H1 (cell line): ENCODE measurements at regions not wholly inside any gene's neighbourhood (a gene's known extent, or its start where the extent isn't known, plus 50 kb on each side); places are given as distances from the start of the nearest gene placed in this dataset.

ENCODE experiments used
- CTCF ChIA-PET: fragments of 300-600 bp; sonication (Branson Sonifier 250); formaldehyde crosslinking; loops from one replicate; lab custom pipeline; 2021; ENCODE audit not compliant: partially characterized antibody; lab: Charles Lee
- POLR2A ChIA-PET: fragments of 300-600 bp; sonication (Branson Sonifier 250); formaldehyde crosslinking; loops from one replicate; lab custom pipeline; 2021; ENCODE audit warnings: inconsistent platforms; ENCODE audit not compliant: partially characterized antibody; lab: Charles Lee
- DNase-seq, 2 experiments: peaks; one replicate each; pipeline versions ENCODE4 v3.0.0 to v3.0.0-alpha.2; 2010 to 2022; ENCODE audit warnings: low spot score in 2 of 2, low read depth in 1 of 2, mixed read lengths in 1 of 2
- FAIRE-seq: peaks from 2 replicates; lab custom pipeline; 2011; peaks lifted over from hg19 to GRCh38; lab: Jason Lieb, UNC
- H2AFZ ChIP-seq: 2 replicates; pipeline ENCODE4 v1.8.1; 2012; ENCODE audit warnings: low read length, inconsistent platforms
- H2AK5ac ChIP-seq: 2 replicates; pipeline ENCODE4 v1.6.1; 2013; ENCODE audit warnings: low read depth, low read length
- H2BK120ac ChIP-seq: replicated peaks from 2 replicates; pipeline ENCODE3; 2013; ENCODE audit warnings: low read depth, low read length, inconsistent platforms
- H2BK12ac ChIP-seq: 2 replicates; pipeline ENCODE4 v1.6.1; 2013; ENCODE audit warnings: low read depth, low read length
- H2BK15ac ChIP-seq: 2 replicates; pipeline ENCODE4 v1.6.1; 2013; ENCODE audit warnings: low read length
- H2BK20ac ChIP-seq: 2 replicates; pipeline ENCODE4 v1.6.1; 2013; ENCODE audit warnings: low read length
- H2BK5ac ChIP-seq: 2 replicates; pipeline ENCODE4 v1.6.1; 2013; ENCODE audit warnings: low read depth, low read length
- H3K14ac ChIP-seq: 2 replicates; pipeline ENCODE4 v1.6.1; 2013; ENCODE audit warnings: inconsistent platforms; ENCODE audit not compliant: insufficient read length
- H3K18ac ChIP-seq: 2 replicates; pipeline ENCODE4 v1.6.1; 2013; ENCODE audit warnings: low read length; ENCODE audit errors: extremely low read depth
- H3K23ac ChIP-seq: 2 replicates; pipeline ENCODE4 v1.6.1; 2013; ENCODE audit warnings: inconsistent platforms; ENCODE audit not compliant: insufficient read length
- H3K23me2 ChIP-seq: 2 replicates; pipeline ENCODE4 v1.6.1; 2013; ENCODE audit warnings: low read depth, low read length
- H3K27ac ChIP-seq: 2 replicates; pipeline ENCODE4 v1.6.1; 2011; ENCODE audit warnings: low read depth, low read length, inconsistent platforms
- H3K27me3 ChIP-seq, 4 experiments: replicated peaks in 1 of 4; 1 replicate in 1 of 4; 2 replicates in 3 of 4; pipeline versions ENCODE4 v1.6.1 to v1.8.1; 2011 to 2013; ENCODE audit warnings: low read length in 3 of 4, mild to moderate bottlenecking in 3 of 4, inconsistent platforms in 2 of 4, mixed read lengths in 2 of 4, moderate library complexity in 1 of 4; ENCODE audit not compliant: control insufficient read depth in 3 of 4, insufficient read depth in 3 of 4; ENCODE audit errors: extremely low read depth in 1 of 4
- H3K36me3 ChIP-seq, 4 experiments: 2 replicates each; pipeline versions ENCODE4 v1.6.1 to v1.8.1; 2011 to 2013; ENCODE audit warnings: mild to moderate bottlenecking in 4 of 4, low read length in 3 of 4, moderate library complexity in 2 of 4, control low read depth in 1 of 4, inconsistent platforms in 1 of 4; ENCODE audit not compliant: insufficient read depth in 4 of 4, control insufficient read depth in 2 of 4
- H3K4ac ChIP-seq: replicated peaks from 2 replicates; pipeline ENCODE3; 2013; ENCODE audit warnings: low read length, low read depth, mixed read lengths, inconsistent platforms; ENCODE audit not compliant: insufficient read length
- H3K4me1 ChIP-seq, 4 experiments: replicated peaks in 1 of 4; 1 replicate in 1 of 4; 2 replicates in 3 of 4; pipeline versions ENCODE4 v1.6.1 to v1.8.1; 2011 to 2013; ENCODE audit warnings: low read length in 3 of 4, inconsistent platforms in 2 of 4, mixed read lengths in 1 of 4; ENCODE audit not compliant: insufficient read depth in 4 of 4, control insufficient read depth in 3 of 4
- H3K4me2 ChIP-seq, 2 experiments: 2 replicates each; pipeline versions ENCODE4 v1.6.1 to v1.8.1; 2011 to 2013; ENCODE audit warnings: low read depth in 2 of 2, low read length in 2 of 2, control low read depth in 1 of 2, inconsistent platforms in 1 of 2, mild to moderate bottlenecking in 1 of 2; ENCODE audit not compliant: insufficient read depth in 1 of 2
- H3K4me3 ChIP-seq, 4 experiments: fragments of 200-600, 300-600 bp in 1 of 4; sonication (generic), shearing (Covaris generic), sonication (Bioruptor Twin) in 1 of 4; 2 replicates each; pipeline versions ENCODE4 v1.5.1 to v1.8.1; 2011 to 2016; ENCODE audit warnings: low read length in 4 of 4, low read depth in 3 of 4, control low read depth in 2 of 4, inconsistent platforms in 2 of 4, mild to moderate bottlenecking in 2 of 4, mixed read lengths in 1 of 4, moderate library complexity in 1 of 4; ENCODE audit not compliant: insufficient read depth in 2 of 4; ENCODE audit errors: extremely low read depth in 1 of 4
- H3K56ac ChIP-seq: replicated peaks from 2 replicates; pipeline ENCODE3; 2013; ENCODE audit warnings: low read depth, mild to moderate bottlenecking, mixed read lengths, low read length, inconsistent platforms; ENCODE audit not compliant: insufficient read length
- H3K79me1 ChIP-seq: 2 replicates; pipeline ENCODE4 v1.6.1; 2013; ENCODE audit warnings: low read depth, low read length, control low read depth
- H3K79me2 ChIP-seq, 2 experiments: 2 replicates each; pipeline versions ENCODE4 v1.6.1 to v1.8.1; 2012 to 2013; ENCODE audit warnings: low read length in 2 of 2, mild to moderate bottlenecking in 2 of 2, inconsistent platforms in 1 of 2; ENCODE audit not compliant: insufficient read depth in 2 of 2, control insufficient read depth in 1 of 2
- H3K9ac ChIP-seq, 4 experiments: replicated peaks in 1 of 4; 1 replicate in 1 of 4; 2 replicates in 3 of 4; pipeline versions ENCODE4 v1.6.1 to v1.8.1; 2011 to 2013; ENCODE audit warnings: low read depth in 3 of 4, low read length in 3 of 4, control low read depth in 2 of 4, mild to moderate bottlenecking in 2 of 4, moderate library complexity in 2 of 4, inconsistent platforms in 1 of 4; ENCODE audit errors: extremely low read depth in 1 of 4
- H3K9me3 ChIP-seq, 2 experiments: 2 replicates each; pipeline versions ENCODE4 v1.6.1 to v1.8.1; 2012 to 2013; ENCODE audit warnings: mild to moderate bottlenecking in 2 of 2, moderate library complexity in 2 of 2, control low read depth in 1 of 2, inconsistent platforms in 1 of 2, low read depth in 1 of 2, low read length in 1 of 2, mixed read lengths in 1 of 2; ENCODE audit not compliant: insufficient read depth in 2 of 2
- H4K20me1 ChIP-seq, 2 experiments: replicated peaks in 1 of 2; 2 replicates each; pipeline versions ENCODE3 to v1.8.1; 2011 to 2013; ENCODE audit warnings: inconsistent platforms in 2 of 2, low read length in 2 of 2, mild to moderate bottlenecking in 1 of 2; ENCODE audit not compliant: insufficient read depth in 2 of 2, control insufficient read depth in 1 of 2
- H4K5ac ChIP-seq: 2 replicates; pipeline ENCODE4 v1.6.1; 2013; ENCODE audit warnings: low read length, low read depth, mixed read lengths, inconsistent platforms; ENCODE audit not compliant: insufficient read length
- H4K8ac ChIP-seq: 2 replicates; pipeline ENCODE4 v1.8.0; 2013; ENCODE audit warnings: mild to moderate bottlenecking, moderate library complexity, low read length, inconsistent platforms; ENCODE audit not compliant: insufficient read depth; ENCODE audit errors: extremely low read depth
- H4K91ac ChIP-seq: replicated peaks from 2 replicates; pipeline ENCODE3; 2013; ENCODE audit warnings: low read length, mixed read lengths, inconsistent platforms; ENCODE audit not compliant: insufficient read length
- ASH2L ChIP-seq: fragments of 200-600, 300-600 bp; sonication (generic); IDR thresholded peaks from one replicate; pipeline ENCODE4 v1.7.1; 2017; ENCODE audit warnings: low read length
- CBX5 ChIP-seq: fragments of 300-800, 300-1000 bp; sonication (generic); IDR thresholded peaks from 2 replicates; pipeline ENCODE4 v1.7.1; 2016; ENCODE audit warnings: antibody characterized with exemption, low read length, low read depth
- FOSL1 ChIP-seq: IDR thresholded peaks from 2 replicates; pipeline ENCODE4 v1.6.1; 2011; ENCODE audit warnings: mild to moderate bottlenecking, low read depth, low read length, moderate library complexity; ENCODE audit not compliant: insufficient read depth
- KDM5A ChIP-seq: fragments of 200-600 bp; IDR thresholded peaks from 2 replicates; pipeline ENCODE4 v1.7.1; 2012; ENCODE audit warnings: mild to moderate bottlenecking, low read length, inconsistent platforms, mixed read lengths
- POLR2AphosphoS5 ChIP-seq: IDR thresholded peaks from 2 replicates; pipeline ENCODE4 v1.6.1; 2011; ENCODE audit warnings: low read depth, low read length
- RBBP5 ChIP-seq: IDR thresholded peaks from 2 replicates; pipeline ENCODE4 v1.7.1; 2012; ENCODE audit warnings: low read depth, mild to moderate bottlenecking, inconsistent platforms, low read length, moderate library complexity, borderline replicate concordance
- RXRA ChIP-seq: IDR thresholded peaks from 2 replicates; pipeline ENCODE4 v1.6.1; 2011; ENCODE audit warnings: low read depth, mild to moderate bottlenecking, low read length, moderate library complexity; ENCODE audit not compliant: insufficient read depth
- SAP30 ChIP-seq: fragments of 300-600 bp; sonication (generic); IDR thresholded peaks from 2 replicates; pipeline ENCODE4 v1.7.1; 2012; ENCODE audit warnings: low read length, moderate library complexity, mild to moderate bottlenecking, inconsistent platforms; ENCODE audit not compliant: insufficient read depth, insufficient replicate concordance
- SIN3A ChIP-seq, 2 experiments: IDR thresholded peaks in 1 of 2; conservative IDR thresholded peaks in 1 of 2; 2 replicates each; pipeline ENCODE4 v1.6.1; 2011 to 2012; ENCODE audit warnings: low read length in 2 of 2, improper control_type of control experiment in 1 of 2, low read depth in 1 of 2, mild to moderate bottlenecking in 1 of 2
- SIRT6 ChIP-seq: IDR thresholded peaks from one replicate; pipeline ENCODE4 v1.7.1; 2012; ENCODE audit warnings: low read length, inconsistent platforms
- WGBS, 2 experiments: shearing (Covaris generic) in 1 of 2; methylation state at CpG; one replicate each; pipeline versions ENCODE4 v1.1.6 to v1.1.7; 2013 to 2015; ENCODE audit warnings: low lambda C conversion rate in 2 of 2, mixed read lengths in 2 of 2, inconsistent platforms in 1 of 2, low coverage in 1 of 2, missing lambda C conversion rate in 1 of 2; ENCODE audit not compliant: insufficient replicate concordance in 2 of 2, insufficient coverage in 1 of 2, insufficient read length in 1 of 2; ENCODE audit errors: extremely low coverage in 1 of 2, missing lambda C conversion rate in 1 of 2; 5-methylcytosine and 5-hydroxymethylcytosine counted together
- TF ChIP-seq, protein P1 (sequence below): IDR thresholded peaks from 2 replicates; pipeline ENCODE4 v1.6.1; 2012; ENCODE audit warnings: low read length, inconsistent platforms
- TF ChIP-seq, protein P2 (sequence below): IDR thresholded peaks from 2 replicates; pipeline ENCODE4 v1.6.1; 2012; ENCODE audit warnings: inconsistent platforms

DNA sequence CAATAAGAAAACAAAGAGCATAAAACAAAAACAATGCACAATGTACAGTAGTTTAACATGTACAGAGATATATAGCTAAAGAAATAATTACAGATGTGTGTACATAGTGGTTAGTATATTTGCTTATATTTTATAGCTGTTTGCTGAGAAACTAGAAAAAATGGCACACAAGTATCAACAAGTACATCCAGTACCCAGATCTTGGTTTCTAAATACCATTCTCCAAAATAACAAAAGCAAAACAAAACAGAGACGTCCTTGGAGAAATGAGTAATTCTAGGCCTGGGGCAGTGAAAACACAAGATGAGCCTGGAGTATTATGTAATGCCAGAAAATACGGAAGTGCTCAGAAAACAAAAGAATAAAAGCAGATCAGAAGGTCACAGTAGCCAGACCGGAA is 189.6 kb downstream of the TMEM47 start:
- ChIA-PET POLR2A (no interaction called here), CTCF (no interaction called here)
- Histone ChIP-seq H2BK20ac (no peak overlapping the region), H4K5ac (no peak overlapping the region), H3K9me3 (no peaks in the 10 kb centered on the region), H3K23ac (no peak overlapping the region), H2BK120ac (no peak overlapping the region), H2BK5ac (no peak overlapping the region), H3K79me1 (no peaks in the 10 kb centered on the region), H3K27me3 (no peaks in the 10 kb centered on the region), H3K4me2 (no peak overlapping the region), H3K79me2 (no peaks in the 10 kb centered on the region), H3K4me1 (no peaks in the 10 kb centered on the region), H4K91ac (no peak overlapping the region), H3K14ac (no peak overlapping the region), H3K27ac (no peak overlapping the region), H2AK5ac (no peak overlapping the region), H3K36me3 (no peaks in the 10 kb centered on the region), H4K20me1 (no peaks in the 10 kb centered on the region), H3K23me2 (no peaks in the 10 kb centered on the region), H2BK15ac (no peak overlapping the region), H3K18ac (no peak overlapping the region), H4K8ac (no peak overlapping the region), H3K9ac (no peak overlapping the region), H3K4me3 (no peak overlapping the region), H3K4ac (no peak overlapping the region), H2AFZ (no peak overlapping the region), H2BK12ac (no peak overlapping the region), H3K56ac (no peak overlapping the region)
- no peak for FAIRE-seq
- DNase-seq: no peak
- TF ChIP-seq SAP30 (no peak), ASH2L (no peak), FOSL1 (no peak), POLR2AphosphoS5 (no peak), RXRA (no peak), RBBP5 (no peak), KDM5A (no peak), SIN3A (conservative IDR thresholded peaks at IDR 0.05 in 1 of 2, IDR thresholded peaks at IDR 0.05 in 1 of 2; ENCODE audit: low read depth in 1 of 2, low read length in 2 of 2) (no peak), SIRT6 (no peak), CBX5 (no peak)
- TF ChIP-seq, protein P1, sequence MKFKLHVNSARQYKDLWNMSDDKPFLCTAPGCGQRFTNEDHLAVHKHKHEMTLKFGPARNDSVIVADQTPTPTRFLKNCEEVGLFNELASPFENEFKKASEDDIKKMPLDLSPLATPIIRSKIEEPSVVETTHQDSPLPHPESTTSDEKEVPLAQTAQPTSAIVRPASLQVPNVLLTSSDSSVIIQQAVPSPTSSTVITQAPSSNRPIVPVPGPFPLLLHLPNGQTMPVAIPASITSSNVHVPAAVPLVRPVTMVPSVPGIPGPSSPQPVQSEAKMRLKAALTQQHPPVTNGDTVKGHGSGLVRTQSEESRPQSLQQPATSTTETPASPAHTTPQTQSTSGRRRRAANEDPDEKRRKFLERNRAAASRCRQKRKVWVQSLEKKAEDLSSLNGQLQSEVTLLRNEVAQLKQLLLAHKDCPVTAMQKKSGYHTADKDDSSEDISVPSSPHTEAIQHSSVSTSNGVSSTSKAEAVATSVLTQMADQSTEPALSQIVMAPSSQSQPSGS: no peak
- TF ChIP-seq, protein P2, sequence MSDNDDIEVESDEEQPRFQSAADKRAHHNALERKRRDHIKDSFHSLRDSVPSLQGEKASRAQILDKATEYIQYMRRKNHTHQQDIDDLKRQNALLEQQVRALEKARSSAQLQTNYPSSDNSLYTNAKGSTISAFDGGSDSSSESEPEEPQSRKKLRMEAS: no peak
- 60% methylated on average over 3 of the region's 3 CpGs; no CpG with 5 or more reads in 1 of the 2 experiments for WGBS, 2 experiments
